ENCODE measurements at regions not wholly inside any gene's neighbourhood (a gene's known extent, or its start where the extent isn't known, plus 50 kb on each side); places are given as distances from the start of the nearest gene placed in this dataset.

DNA sequence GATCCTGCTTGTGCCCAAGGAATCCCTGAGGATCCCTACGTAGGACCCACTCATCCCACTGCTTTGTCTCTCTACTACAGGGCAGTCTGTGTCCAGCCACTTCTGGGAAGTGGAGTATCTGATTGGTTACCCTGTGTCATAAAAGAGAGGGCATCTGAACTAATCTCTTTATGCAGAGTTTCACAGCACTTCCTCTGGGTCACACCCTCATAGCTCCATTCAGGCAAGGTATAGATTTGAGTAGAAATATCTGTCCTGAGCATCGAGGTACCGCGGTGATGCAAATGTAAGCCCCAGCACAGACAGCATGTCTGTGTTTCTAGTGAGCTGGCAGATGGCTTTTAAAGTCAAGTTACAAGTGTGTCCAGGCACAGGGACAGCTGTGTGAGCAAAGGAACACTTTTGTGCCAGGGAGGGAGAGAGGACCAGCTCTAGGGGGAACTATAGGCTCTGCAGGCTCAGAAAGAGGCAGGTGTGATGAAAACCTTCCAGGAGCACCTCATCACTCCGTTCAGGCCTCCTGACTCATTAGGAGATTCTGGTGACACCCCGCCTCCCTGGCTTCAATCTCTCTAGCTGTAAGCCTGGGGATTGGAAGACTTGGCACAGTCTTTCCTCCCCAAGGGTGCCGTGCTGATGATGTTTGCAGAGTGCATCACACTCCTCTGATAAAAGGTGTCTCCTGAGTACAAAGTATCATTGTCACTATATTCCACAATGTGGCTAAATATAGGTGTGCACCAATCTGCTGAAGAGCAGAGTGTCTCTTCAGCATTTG is 84.3 kb upstream of the UBL3 start:
- TF ChIP-seq POLR2AphosphoS5 (IDR thresholded peaks at IDR 0.05; ENCODE audit: insufficient read depth, low read depth, low read length) (no peak), GATA2 (IDR thresholded peaks at IDR 0.05; ENCODE audit: insufficient read depth, insufficient read length, low read depth, low read length) (no peak)
- no peaks in the 10 kb centered on the region for H3K9me1 ChIP-seq (replicated peaks; ENCODE audit: control insufficient read depth, extremely low read depth, insufficient read depth, low read length)
- H3K79me2 ChIP-seq (ENCODE audit: control insufficient read depth, insufficient read depth, low read length), result no peaks in the 10 kb centered on the region
- FAIRE-seq (no peak), DNase-seq (ENCODE audit: low read depth, low spot score) (no peak)
- no peaks in the 10 kb centered on the region for H3K9me3 ChIP-seq (replicated peaks; ENCODE audit: control insufficient read depth, insufficient read depth, low read length)
- H3K9ac ChIP-seq (replicated peaks; ENCODE audit: extremely low read depth, insufficient read depth, low read length), result no peak overlapping the region
- intact Hi-C loops (cut with micrococcal nuclease), result no loop called here
- ChIA-PET CTCF (interaction anchor here (4.2 kb wide), 1 partner anchor 10 kb away, joined by 39 read pairs; no protein-coding TSS in a partner anchor), POLR2A (no interaction called here)
- no peak overlapping the region for H3K4me3 ChIP-seq (replicated peaks in 1 of 3; ENCODE audit: insufficient read depth in 1 of 3, low read depth in 1 of 3, low read length in 3 of 3)
- no peaks in the 10 kb centered on the region for H3K4me1 ChIP-seq (ENCODE audit: control insufficient read depth, extremely low read depth, insufficient read depth, low read length)
- BruUV-seq (replicated peaks), result no TSS peak
- dilution Hi-C loops (cut with MboI; ENCODE audit: extremely low pct_ligation_motif_present, low sequenced_read_pairs), result no loop called here
- H3K27me3 ChIP-seq (ENCODE audit: control insufficient read depth in 2 of 2, insufficient read depth in 2 of 2, low read length in 2 of 2), result peaks cover 0 to 9% of the 10 kb centered on the region in 2 experiments
- no peaks in the 10 kb centered on the region for H3K36me3 ChIP-seq (ENCODE audit: control insufficient read depth in 2 of 2, extremely low read depth in 1 of 2, insufficient read depth in 2 of 2, low read length in 2 of 2)
- no peak overlapping the region for H2AFZ ChIP-seq (ENCODE audit: low read depth, low read length)
- no peak overlapping the region for H3K27ac ChIP-seq (ENCODE audit: insufficient read depth, low read depth, low read length)
- no peaks in the 10 kb centered on the region for H4K20me1 ChIP-seq (replicated peaks; ENCODE audit: control insufficient read depth, extremely low read depth, insufficient read depth, low read length)
- H3K4me2 ChIP-seq (ENCODE audit: insufficient read depth, low read length), result no peak overlapping the region

DNA sequence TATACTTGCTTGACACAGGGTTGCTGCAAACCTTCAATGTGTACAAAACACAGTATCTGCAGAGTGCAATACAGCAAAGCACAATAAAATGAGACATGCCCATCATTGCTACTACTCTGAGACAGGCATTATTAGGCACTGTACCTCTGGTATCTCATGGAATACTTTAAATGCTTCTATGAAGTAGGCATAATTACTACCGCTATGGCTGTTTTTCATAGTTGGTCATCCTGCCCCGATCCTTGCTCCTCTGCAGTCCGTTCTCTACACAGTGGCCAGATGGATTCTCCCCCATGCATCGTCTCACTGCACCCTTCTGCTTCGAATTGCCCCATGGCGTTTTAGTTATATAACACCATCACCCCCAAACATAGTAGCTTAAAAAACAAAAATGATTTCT is 83.0 kb upstream of the UBL3 start:
- Histone ChIP-seq H4K20me1 (replicated peaks; ENCODE audit: control insufficient read depth, extremely low read depth, insufficient read depth, low read length) (no peaks in the 10 kb centered on the region), H3K4me2 (ENCODE audit: insufficient read depth, low read length) (no peak overlapping the region), H3K9ac (replicated peaks; ENCODE audit: extremely low read depth, insufficient read depth, low read length) (no peak overlapping the region), H3K4me3 (replicated peaks in 1 of 3; ENCODE audit: insufficient read depth in 1 of 3, low read depth in 1 of 3, low read length in 3 of 3) (no peak overlapping the region), H3K9me1 (replicated peaks; ENCODE audit: control insufficient read depth, extremely low read depth, insufficient read depth, low read length) (no peaks in the 10 kb centered on the region), H3K36me3 (ENCODE audit: control insufficient read depth in 2 of 2, extremely low read depth in 1 of 2, insufficient read depth in 2 of 2, low read length in 2 of 2) (no peaks in the 10 kb centered on the region), H3K27me3 (ENCODE audit: control insufficient read depth in 2 of 2, insufficient read depth in 2 of 2, low read length in 2 of 2) (peaks cover 0 to 14% of the 10 kb centered on the region in 2 experiments), H3K9me3 (replicated peaks; ENCODE audit: control insufficient read depth, insufficient read depth, low read length) (no peaks in the 10 kb centered on the region), H2AFZ (ENCODE audit: low read depth, low read length) (no peak overlapping the region), H3K79me2 (ENCODE audit: control insufficient read depth, insufficient read depth, low read length) (no peaks in the 10 kb centered on the region), H3K27ac (ENCODE audit: insufficient read depth, low read depth, low read length) (no peak overlapping the region), H3K4me1 (ENCODE audit: control insufficient read depth, extremely low read depth, insufficient read depth, low read length) (no peaks in the 10 kb centered on the region)
- intact Hi-C loops (cut with micrococcal nuclease), result no loop called here
- ChIA-PET CTCF (interaction anchor here (4.2 kb wide), 1 partner anchor 9 kb away, joined by 39 read pairs; no protein-coding TSS in a partner anchor), POLR2A (no interaction called here)
- DNase-seq (ENCODE audit: low read depth, low spot score) (no peak), FAIRE-seq (no peak)
- no TSS peak for BruUV-seq (replicated peaks)
- dilution Hi-C loops (cut with MboI; ENCODE audit: extremely low pct_ligation_motif_present, low sequenced_read_pairs), result no loop called here
- TF ChIP-seq JUN (IDR thresholded peaks at IDR 0.05; ENCODE audit: borderline replicate concordance, insufficient read depth, insufficient read length, low read depth) (no peak), EZH2 (IDR thresholded peaks at IDR 0.05; ENCODE audit: borderline replicate concordance, low read depth, low read length, severe bottlenecking) (no peak), POLR2A (IDR thresholded peaks at IDR 0.05; ENCODE audit: low read depth, low read length) (no peak), FOS (IDR thresholded peaks at IDR 0.05; ENCODE audit: borderline replicate concordance, insufficient read depth, low read length) (no peak), MYC (IDR thresholded peaks at IDR 0.05; ENCODE audit: low read depth, low read length) (no peak), GATA2 (IDR thresholded peaks at IDR 0.05; ENCODE audit: insufficient read depth, insufficient read length, low read depth, low read length) (no peak), POLR2AphosphoS5 (IDR thresholded peaks at IDR 0.05; ENCODE audit: insufficient read depth, low read depth, low read length) (no peak)
- TF ChIP-seq, protein P1, sequence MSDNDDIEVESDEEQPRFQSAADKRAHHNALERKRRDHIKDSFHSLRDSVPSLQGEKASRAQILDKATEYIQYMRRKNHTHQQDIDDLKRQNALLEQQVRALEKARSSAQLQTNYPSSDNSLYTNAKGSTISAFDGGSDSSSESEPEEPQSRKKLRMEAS (IDR thresholded peaks at IDR 0.05; ENCODE audit: insufficient read depth, insufficient read length), result no peak
- TF ChIP-seq, protein P2, sequence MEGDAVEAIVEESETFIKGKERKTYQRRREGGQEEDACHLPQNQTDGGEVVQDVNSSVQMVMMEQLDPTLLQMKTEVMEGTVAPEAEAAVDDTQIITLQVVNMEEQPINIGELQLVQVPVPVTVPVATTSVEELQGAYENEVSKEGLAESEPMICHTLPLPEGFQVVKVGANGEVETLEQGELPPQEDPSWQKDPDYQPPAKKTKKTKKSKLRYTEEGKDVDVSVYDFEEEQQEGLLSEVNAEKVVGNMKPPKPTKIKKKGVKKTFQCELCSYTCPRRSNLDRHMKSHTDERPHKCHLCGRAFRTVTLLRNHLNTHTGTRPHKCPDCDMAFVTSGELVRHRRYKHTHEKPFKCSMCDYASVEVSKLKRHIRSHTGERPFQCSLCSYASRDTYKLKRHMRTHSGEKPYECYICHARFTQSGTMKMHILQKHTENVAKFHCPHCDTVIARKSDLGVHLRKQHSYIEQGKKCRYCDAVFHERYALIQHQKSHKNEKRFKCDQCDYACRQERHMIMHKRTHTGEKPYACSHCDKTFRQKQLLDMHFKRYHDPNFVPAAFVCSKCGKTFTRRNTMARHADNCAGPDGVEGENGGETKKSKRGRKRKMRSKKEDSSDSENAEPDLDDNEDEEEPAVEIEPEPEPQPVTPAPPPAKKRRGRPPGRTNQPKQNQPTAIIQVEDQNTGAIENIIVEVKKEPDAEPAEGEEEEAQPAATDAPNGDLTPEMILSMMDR (IDR thresholded peaks at IDR 0.05; ENCODE audit: extremely low read depth in 1 of 2, insufficient read depth in 1 of 2, low read depth in 1 of 2, low read length in 2 of 2), result no peak
